ENCODE measurements at regions not wholly inside any gene's neighbourhood (a gene's known extent, or its start where the extent isn't known, plus 50 kb on each side); places are given as distances from the start of the nearest gene placed in this dataset.
"Not testable (repeated sequence)": the region's sequence is repeated elsewhere in the genome, so short reads cannot be mapped to it uniquely, and the experiment has no call there.

GRCh38 chr17:21470422-21470821, 94.3 kb downstream of the KCNJ12 start:
- H3K9me3 ChIP-seq; DNase-seq; ATAC-seq; H3K4me1 ChIP-seq; H3K36me3 ChIP-seq; H3K27ac ChIP-seq; H3K4me3 ChIP-seq; intact Hi-C loops (cut with DNase I); H3K27me3 ChIP-seq: not testable (repeated sequence)

- Histone ChIP-seq H3K4me1 (no peaks in the 10 kb centered on the region), H3K27me3 (peaks cover 0 to 12% of the 10 kb centered on the region in 2 donors), H3K9me3 (no peaks in the 10 kb centered on the region), H3K4me3 (no peak overlapping the region), H3K36me3 (no peaks in the 10 kb centered on the region), H3K27ac (no peak overlapping the region)
- no peak for ATAC-seq
- no peak for TF ChIP-seq CTCF (IDR thresholded peaks at IDR 0.05)
- intact Hi-C loops (cut with DNase I) = no loop called here
- no peak for DNase-seq
These were observed 94.7 kb downstream of the KCNJ12 start for GRCh38 chr17:21470861-21471260.

GRCh38 chr17:21474815-21475214, 98.7 kb downstream of the KCNJ12 start:
- no peak for TF ChIP-seq CTCF (IDR thresholded peaks at IDR 0.05)
- Histone ChIP-seq H3K9me3 (peaks cover 0 to 17% of the 10 kb centered on the region in 2 donors), H3K4me3 (no peak overlapping the region)

GRCh38 chr17:21475571-21475970, 99.4 kb downstream of the KCNJ12 start:
- no peak for ATAC-seq
- Histone ChIP-seq H3K27me3 (peaks cover 0 to 32% of the 10 kb centered on the region in 2 donors), H3K4me1 (no peaks in the 10 kb centered on the region), H3K9me3 (peaks cover 0 to 17% of the 10 kb centered on the region in 2 donors), H3K4me3 (no peak overlapping the region), H3K27ac (no peak overlapping the region), H3K36me3 (no peaks in the 10 kb centered on the region)
- no peak for TF ChIP-seq CTCF (IDR thresholded peaks at IDR 0.05)
- intact Hi-C loops (cut with DNase I) = no loop called here
- DNase-seq = no peak

More at GRCh38 chr17:21474815-21475214, 98.7 kb downstream of the KCNJ12 start:
- Histone ChIP-seq H3K27me3 (peaks cover 0 to 24% of the 10 kb centered on the region in 2 donors), H3K36me3 (no peaks in the 10 kb centered on the region), H3K27ac (no peak overlapping the region), H3K4me1 (no peaks in the 10 kb centered on the region)
- ATAC-seq = no peak
- intact Hi-C loops (cut with DNase I) = no loop called here
- no peak for DNase-seq

GRCh38 chr17:21476867-21477266, 100.7 kb downstream of the KCNJ12 start:
- H3K9me3 ChIP-seq = peaks cover 0 to 17% of the 10 kb centered on the region in 2 donors
- DNase-seq (no peak), ATAC-seq (no peak)
- H3K4me3 ChIP-seq = no peak overlapping the region
- H3K4me1 ChIP-seq = no peaks in the 10 kb centered on the region
- no peak for TF ChIP-seq CTCF (IDR thresholded peaks at IDR 0.05)
- intact Hi-C loops (cut with DNase I) = no loop called here
- H3K27me3 ChIP-seq = peaks cover 0 to 33% of the 10 kb centered on the region in 2 donors
- H3K27ac ChIP-seq = no peak overlapping the region
- H3K36me3 ChIP-seq = no peaks in the 10 kb centered on the region

GRCh38 chr17:21482189-21482865, 106.2 kb downstream of the KCNJ12 start:
- DNase-seq = no peak
- Histone ChIP-seq H3K36me3 (no peaks in the 10 kb centered on the region), H3K4me3 (no peak overlapping the region), H3K4me1 (no peaks in the 10 kb centered on the region), H3K27me3 (peaks cover 0 to 21% of the 10 kb centered on the region in 2 donors), H3K27ac (no peak overlapping the region), H3K9me3 (peaks cover 0 to 15% of the 10 kb centered on the region in 2 donors)
- intact Hi-C loops (cut with DNase I) = no loop called here
- no peak for TF ChIP-seq CTCF (IDR thresholded peaks at IDR 0.05)
- ATAC-seq = no peak

GRCh38 chr17:21488043-21488442, 111.9 kb downstream of the KCNJ12 start:
- DNase-seq; H3K4me3 ChIP-seq; H3K36me3 ChIP-seq; H3K4me1 ChIP-seq; H3K27ac ChIP-seq; intact Hi-C loops (cut with DNase I); H3K9me3 ChIP-seq; H3K27me3 ChIP-seq; ATAC-seq: not testable (repeated sequence)

Measured in left lung (tissue), 4 donors.